ENCODE measurements at regions not wholly inside any gene's neighbourhood (a gene's known extent, or its start where the extent isn't known, plus 50 kb on each side); places are given as distances from the start of the nearest gene placed in this dataset.

- TF ChIP-seq EZH2 (IDR thresholded peaks at IDR 0.05), result no peak
- TF ChIP-seq POLR2AphosphoS5 (IDR thresholded peaks at IDR 0.05; ENCODE audit: borderline replicate concordance, low read depth, low read length), result no peak
- TF ChIP-seq FOXP2 (optimal IDR thresholded peaks at IDR 0.05; ENCODE audit: control extremely low read depth, extremely low read length, insufficient read depth), result no peak
Measured at GRCh38 chr9:79817438-79818004, 245.8 kb downstream of the TLE4 start.
